Left lung (tissue), 4 donors: ENCODE measurements at regions not wholly inside any gene's neighbourhood (a gene's known extent, or its start where the extent isn't known, plus 50 kb on each side); places are given as distances from the start of the nearest gene placed in this dataset.
A peak's percentile ranks its signal among the peaks of the same experiment; 100 is the strongest.

Experiments used
- ATAC-seq: fragments of 200-7000 bp; cut with Tn5 transposase; one replicate; pipeline ENCODE4 v1.9.1; 2020; ENCODE audit warnings: moderate library complexity
- DNase-seq, 4 donors: peaks; one replicate each; pipeline ENCODE4 v3.0.0-alpha.2; 2013 to 2020
- H3K27ac ChIP-seq, 2 donors: fragments of 200-600 bp; sonication (generic) in 1 of 2; one replicate each; pipeline versions ENCODE4 v1.5.0 to v1.8.0; 2020 to 2021
- H3K27me3 ChIP-seq, 2 donors: fragments of 200-600 bp; sonication (generic) in 1 of 2; one replicate each; pipeline versions ENCODE4 v1.5.0 to v1.8.0; 2020 to 2021
- H3K36me3 ChIP-seq, 2 donors: fragments of 200-600 bp; sonication (generic) in 1 of 2; one replicate each; pipeline versions ENCODE4 v1.5.0 to v1.8.0; 2020 to 2021
- H3K4me1 ChIP-seq, 2 donors: fragments of 200-600 bp; one replicate each; pipeline ENCODE4 v1.8.0; 2021
- H3K4me3 ChIP-seq, 2 donors: fragments of 200-600 bp; sonication (generic) in 1 of 2; one replicate each; pipeline versions ENCODE4 v1.5.0 to v1.8.0; 2020 to 2021; ENCODE audit warnings: mild to moderate bottlenecking in 1 of 2
- H3K9me3 ChIP-seq, 2 donors: fragments of 200-600 bp; sonication (generic) in 1 of 2; one replicate each; pipeline versions ENCODE4 v1.5.0 to v1.8.0; 2020 to 2021
- CTCF ChIP-seq, 2 donors: fragments of 200-600 bp; sonication (generic) in 1 of 2; IDR thresholded peaks; one replicate each; pipeline versions ENCODE4 v1.5.0 to v1.8.0; 2021; ENCODE audit warnings: antibody characterized with exemption in 2 of 2
- intact Hi-C, 2 donors: fragments of 100-400 bp; cut with DNase I; formaldehyde crosslinking; loops; one replicate each; pipeline versions ENCODE4 v1.11.2 to v1.14.2; 2022
- donor health status: DM: no; HTN: yes; CAD: no.
- donor health status: DM: no; HTN: no; CAD: no.

GRCh38 chr4:177242651-177243286 is 66.9 kb upstream of the NEIL3 start:
- ATAC-seq (no peak), DNase-seq (no peak)
- no peak for TF ChIP-seq CTCF (IDR thresholded peaks at IDR 0.05)
- H3K27ac ChIP-seq, result no peak overlapping the region
- no peaks in the 10 kb centered on the region for H3K4me1 ChIP-seq
- no peaks in the 10 kb centered on the region for H3K27me3 ChIP-seq
- no peak overlapping the region for H3K4me3 ChIP-seq
- intact Hi-C loops, result no loop called here
- H3K9me3 ChIP-seq, result no peaks in the 10 kb centered on the region
- no peaks in the 10 kb centered on the region for H3K36me3 ChIP-seq

DNA sequence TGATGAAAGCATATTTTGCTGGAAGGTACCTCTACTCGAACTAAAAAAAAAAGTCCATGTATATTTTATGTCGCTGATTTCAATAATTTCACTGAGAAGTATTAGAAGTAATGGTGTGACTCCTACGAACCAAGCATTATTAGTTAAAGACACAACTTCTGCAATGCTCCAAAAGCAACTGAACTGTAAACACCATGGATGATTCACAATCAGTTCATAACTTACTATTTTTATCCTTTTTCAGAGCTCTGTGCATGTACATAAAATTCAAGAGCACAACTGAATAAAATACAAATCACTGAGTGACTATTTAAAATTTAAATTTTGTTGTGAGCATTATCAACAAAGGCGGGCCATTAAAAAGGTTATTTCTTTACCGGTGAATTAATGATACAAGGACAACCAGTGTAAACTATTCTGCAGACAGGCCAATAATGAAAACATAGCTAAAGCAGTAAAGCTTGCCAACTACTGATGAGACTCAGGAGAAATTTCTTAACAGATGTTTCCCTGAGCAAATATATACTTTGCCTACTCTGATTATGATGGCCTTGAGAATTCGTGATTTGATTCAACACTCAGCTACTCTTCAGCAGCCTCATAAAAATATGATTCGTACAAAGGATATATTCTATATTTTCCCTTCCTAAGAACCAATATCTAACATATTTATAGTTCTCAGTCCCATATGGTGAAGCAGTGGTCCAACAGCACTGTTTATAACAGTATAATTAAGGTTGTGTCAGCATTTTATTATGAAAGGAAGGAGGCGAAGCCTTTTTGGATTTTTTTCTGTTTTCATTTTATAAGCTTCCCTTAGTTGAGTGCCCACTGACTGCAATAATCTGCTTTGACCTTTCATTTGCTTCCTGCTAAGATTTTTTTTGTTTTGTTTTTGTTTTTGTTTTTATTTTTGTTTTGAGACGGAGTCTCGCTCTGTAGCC is 62.8 kb upstream of the NEIL3 start:
- intact Hi-C loops, result no loop called here
- no peaks in the 10 kb centered on the region for H3K9me3 ChIP-seq
- H3K4me3 ChIP-seq, result no peak overlapping the region
- DNase-seq, result no peak
- H3K36me3 ChIP-seq, result no peaks in the 10 kb centered on the region
- no peak for TF ChIP-seq CTCF (IDR thresholded peaks at IDR 0.05)
- no peak for ATAC-seq
- peaks cover 0 to 4% of the 10 kb centered on the region in 2 donors for H3K4me1 ChIP-seq
- H3K27me3 ChIP-seq, result peaks cover 0 to 6% of the 10 kb centered on the region in 2 donors
- peak overlapping the region in 1 of 2 donors; percentile 34 for H3K27ac ChIP-seq

- H3K36me3 ChIP-seq, result no peaks in the 10 kb centered on the region
- ATAC-seq (peak; percentile 100), DNase-seq (peak; percentile 61 to 91 (median 72))
- intact Hi-C loops, result no loop called here
- no peak overlapping the region for H3K27ac ChIP-seq
- H3K4me3 ChIP-seq, result no peak overlapping the region
- no peaks in the 10 kb centered on the region for H3K9me3 ChIP-seq
- peak; percentile 85 to 91 for TF ChIP-seq CTCF (IDR thresholded peaks at IDR 0.05)
- peaks cover 0 to 6% of the 10 kb centered on the region in 2 donors for H3K27me3 ChIP-seq
- peaks cover 0 to 4% of the 10 kb centered on the region in 2 donors for H3K4me1 ChIP-seq
These were observed 59.5 kb upstream of the NEIL3 start for GRCh38 chr4:177250056-177250696.

DNA sequence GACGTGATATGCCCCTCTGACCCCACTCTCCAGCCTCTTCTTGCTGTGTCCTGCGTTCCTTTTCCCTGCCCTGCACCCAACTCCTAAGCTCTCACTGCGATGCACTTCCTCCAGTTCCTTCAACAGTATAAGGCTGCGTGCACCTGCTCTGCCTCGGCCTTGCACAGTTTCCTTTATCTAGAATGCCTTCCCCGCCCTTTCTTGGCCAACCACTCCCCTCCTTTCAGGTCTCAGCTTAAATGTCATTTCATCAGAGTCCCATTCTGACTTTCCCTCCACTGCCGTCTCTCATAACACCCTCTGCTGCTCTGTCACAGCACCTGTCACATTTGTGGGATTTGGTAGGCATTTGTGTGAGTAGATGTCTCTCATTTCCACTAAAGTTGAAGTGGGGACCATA is 58.4 kb upstream of the NEIL3 start:
- no peaks in the 10 kb centered on the region for H3K9me3 ChIP-seq
- H3K4me3 ChIP-seq, result no peak overlapping the region
- no peak for TF ChIP-seq CTCF (IDR thresholded peaks at IDR 0.05)
- H3K36me3 ChIP-seq, result no peaks in the 10 kb centered on the region
- peaks cover 0 to 6% of the 10 kb centered on the region in 2 donors for H3K27me3 ChIP-seq
- intact Hi-C loops, result no loop called here
- ATAC-seq (no peak), DNase-seq (no peak)
- no peak overlapping the region for H3K27ac ChIP-seq
- peaks cover 0 to 4% of the 10 kb centered on the region in 2 donors for H3K4me1 ChIP-seq

DNA sequence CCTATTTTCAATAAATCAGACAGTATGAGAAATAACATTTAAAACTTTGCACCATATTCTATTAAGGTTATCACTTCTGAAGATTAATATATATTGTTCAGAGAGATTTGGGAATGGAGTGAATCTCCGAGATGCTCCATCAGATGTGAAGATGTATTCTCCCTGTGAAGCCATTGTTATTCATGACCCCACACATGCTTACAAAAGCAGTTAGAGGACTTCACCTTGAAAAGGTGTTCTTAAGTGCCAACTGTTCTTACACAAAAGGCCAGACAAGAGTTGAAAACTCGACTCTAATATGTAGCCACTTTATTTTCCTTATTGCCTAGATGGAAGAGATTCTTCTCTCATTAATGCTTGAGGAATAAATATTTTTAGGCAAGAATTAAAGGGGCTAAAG is 54.3 kb upstream of the NEIL3 start:
- H3K36me3 ChIP-seq, result no peaks in the 10 kb centered on the region
- TF ChIP-seq CTCF (IDR thresholded peaks at IDR 0.05), result no peak
- no peaks in the 10 kb centered on the region for H3K27me3 ChIP-seq
- H3K9me3 ChIP-seq, result no peaks in the 10 kb centered on the region
- no peak overlapping the region for H3K27ac ChIP-seq
- H3K4me3 ChIP-seq, result no peak overlapping the region
- intact Hi-C loops, result no loop called here
- peaks cover 0 to 4% of the 10 kb centered on the region in 2 donors for H3K4me1 ChIP-seq
- DNase-seq, result no peak
- ATAC-seq, result no peak
